CD4-positive, alpha-beta T cell (primary cell): ENCODE measurements at regions not wholly inside any gene's neighbourhood (a gene's known extent, or its start where the extent isn't known, plus 50 kb on each side); places are given as distances from the start of the nearest gene placed in this dataset.

Experiments used
- ATAC-seq: fragments of 200-7000 bp; cut with Tn5 transposase; one replicate; pipeline ENCODE4 v1.10.0; 2022; ENCODE audit warnings: mild to moderate bottlenecking; ENCODE audit not compliant: poor library complexity
- CTCF ChIA-PET: fragments of 350-600 bp; sonication (Branson Sonifier 250); formaldehyde crosslinking; loops from one replicate; lab custom pipeline; 2021; ENCODE audit warnings: antibody characterized with exemption, inconsistent platforms; lab: Charles Lee
- POLR2A ChIA-PET: fragments of 350-600 bp; sonication (Branson Sonifier 250); formaldehyde crosslinking; loops from one replicate; lab custom pipeline; 2021; ENCODE audit warnings: antibody characterized with exemption, inconsistent platforms; lab: Charles Lee
- DNase-seq, 14 experiments: peaks; one replicate each; pipeline ENCODE4 v3.0.0-alpha.2; 2013 to 2020; ENCODE audit warnings: mixed read lengths in 2 of 14
- H3K27ac ChIP-seq, 2 donors: one replicate each; pipeline versions ENCODE4 v1.5.1 to v1.7.0; 2013; ENCODE audit warnings: low read length in 2 of 2, low read depth in 1 of 2, mild to moderate bottlenecking in 1 of 2
- H3K27me3 ChIP-seq, 2 experiments: 1 replicate in 1 of 2; 2 replicates in 1 of 2; pipeline versions ENCODE4 v1.6.1 to v1.7.0; 2013; ENCODE audit warnings: low read length in 2 of 2, control low read depth in 1 of 2, mild to moderate bottlenecking in 1 of 2, moderate library complexity in 1 of 2; ENCODE audit not compliant: insufficient read depth in 2 of 2, control insufficient read depth in 1 of 2
- H3K36me3 ChIP-seq: one replicate; pipeline ENCODE4 v1.6.1; 2013; ENCODE audit warnings: low read length, control low read depth; ENCODE audit not compliant: insufficient read depth
- H3K4me1 ChIP-seq: one replicate; pipeline ENCODE4 v1.6.1; 2013; ENCODE audit warnings: low read length, control low read depth; ENCODE audit not compliant: insufficient read depth
- H3K4me3 ChIP-seq: one replicate; pipeline ENCODE4 v1.5.1; 2013; ENCODE audit warnings: mild to moderate bottlenecking, low read length, moderate library complexity
- H3K9me3 ChIP-seq, 2 experiments: 1 replicate in 1 of 2; 2 replicates in 1 of 2; pipeline versions ENCODE4 v1.6.1 to v1.7.0; 2013; ENCODE audit warnings: low read length in 2 of 2, mild to moderate bottlenecking in 2 of 2, control low read depth in 1 of 2, moderate library complexity in 1 of 2; ENCODE audit not compliant: control insufficient read depth in 1 of 2, insufficient read depth in 1 of 2
- H3K27ac Mint-ChIP-seq: one replicate; pipeline ENCODE4 v1.8.0; 2020; ENCODE audit warnings: mixed read lengths
- H3K27me3 Mint-ChIP-seq: one replicate; pipeline ENCODE4 v1.8.0; 2021; ENCODE audit warnings: mixed read lengths
- H3K36me3 Mint-ChIP-seq: one replicate; pipeline ENCODE4 v1.8.0; 2021; ENCODE audit warnings: low read depth, mixed read lengths
- H3K4me1 Mint-ChIP-seq: one replicate; pipeline ENCODE4 v1.8.0; 2021; ENCODE audit warnings: low read depth, mixed read lengths
- H3K4me3 Mint-ChIP-seq: one replicate; pipeline ENCODE4 v1.8.0; 2020; ENCODE audit warnings: mild to moderate bottlenecking, mixed read lengths
- H3K9me3 Mint-ChIP-seq: one replicate; pipeline ENCODE4 v1.8.0; 2020; ENCODE audit warnings: mixed read lengths
- CTCF ChIP-seq: fragments of 200-600 bp; IDR thresholded peaks from one replicate; pipeline ENCODE4 v1.8.0; 2022; ENCODE audit warnings: antibody characterized with exemption, mild to moderate bottlenecking
- intact Hi-C, 2 experiments: fragments of 100-400 bp; cut with DNase I in 1 of 2; cut with micrococcal nuclease in 1 of 2; formaldehyde crosslinking; loops; one replicate each; pipeline versions ENCODE4 v1.15.1 to v1.9.0; 2023 to 2025; cut with DNase I, micrococcal nuclease

DNA sequence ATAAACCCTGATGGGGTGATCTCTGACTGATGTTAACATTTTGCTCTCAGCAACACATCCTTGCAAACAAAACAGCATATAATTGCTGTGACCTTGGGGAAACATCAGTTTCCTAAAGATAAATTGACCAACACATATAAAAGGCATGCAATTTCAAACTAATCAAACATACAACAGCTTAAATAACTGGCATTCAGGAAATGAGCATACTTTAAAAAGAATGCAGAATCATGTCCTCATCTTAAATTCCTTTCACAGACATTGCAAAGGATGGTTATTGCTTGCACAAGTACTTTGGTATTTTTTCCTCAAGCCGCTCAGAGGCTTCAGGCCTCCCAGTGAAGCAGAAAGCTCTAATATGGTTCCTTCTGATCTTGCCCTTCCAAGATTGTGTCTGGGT is 53.4 kb upstream of the RGS18 start:
- CTCF ChIA-PET = no interaction called here
- no peak for ATAC-seq
- H3K9me3 Mint-ChIP-seq = peaks cover 6% of the 10 kb centered on the region
- POLR2A ChIA-PET = no interaction called here
- H3K36me3 ChIP-seq = no peaks in the 10 kb centered on the region
- H3K27ac Mint-ChIP-seq = no peak overlapping the region
- no peak overlapping the region for H3K4me3 Mint-ChIP-seq
- no peak for DNase-seq
- H3K36me3 Mint-ChIP-seq = no peaks in the 10 kb centered on the region
- no peaks in the 10 kb centered on the region for H3K4me1 ChIP-seq
- TF ChIP-seq CTCF = no peak
- H3K27ac ChIP-seq = no peak overlapping the region
- no peaks in the 10 kb centered on the region for H3K4me1 Mint-ChIP-seq
- no peak overlapping the region for H3K4me3 ChIP-seq
- intact Hi-C loops = no loop called here
- H3K9me3 ChIP-seq = no peaks in the 10 kb centered on the region
- no peaks in the 10 kb centered on the region for H3K27me3 Mint-ChIP-seq
- H3K27me3 ChIP-seq = no peaks in the 10 kb centered on the region

GRCh38 chr1:192108161-192108560 is 50.1 kb upstream of the RGS18 start:
- Mint-ChIP-seq H3K9me3 (peaks cover 3% of the 10 kb centered on the region), H3K27ac (no peak overlapping the region), H3K4me1 (no peaks in the 10 kb centered on the region), H3K36me3 (no peaks in the 10 kb centered on the region), H3K4me3 (no peak overlapping the region), H3K27me3 (no peaks in the 10 kb centered on the region)
- ChIA-PET CTCF (no interaction called here), POLR2A (no interaction called here)
- TF ChIP-seq CTCF = no peak
- H3K36me3 ChIP-seq = no peaks in the 10 kb centered on the region
- no peak overlapping the region for H3K27ac ChIP-seq
- ATAC-seq = no peak
- H3K9me3 ChIP-seq = no peaks in the 10 kb centered on the region
- H3K4me3 ChIP-seq = no peak overlapping the region
- no peaks in the 10 kb centered on the region for H3K27me3 ChIP-seq
- DNase-seq = no peak
- intact Hi-C loops = no loop called here
- no peaks in the 10 kb centered on the region for H3K4me1 ChIP-seq
